PC-9 (cell line): ENCODE measurements at regions not wholly inside any gene's neighbourhood (a gene's known extent, or its start where the extent isn't known, plus 50 kb on each side); places are given as distances from the start of the nearest gene placed in this dataset.

Source experiments
- BruUV-seq: library from RNA; stranded (reverse); fragments of 400-500 nt; replicated peaks from 2 replicates; lab custom pipeline; 2021; lab: Mats Ljungman, UMichigan
- CTCF ChIA-PET: fragments of 300-600 bp; sonication (Branson Sonifier 250); formaldehyde crosslinking; loops from one replicate; lab custom pipeline; 2022; ENCODE audit warnings: antibody characterized with exemption; lab: Charles Lee
- POLR2A ChIA-PET: fragments of 300-600 bp; sonication (Branson Sonifier 250); formaldehyde crosslinking; loops from one replicate; lab custom pipeline; 2022; ENCODE audit warnings: antibody characterized with exemption; ENCODE audit not compliant: unreplicated experiment; lab: Charles Lee
- DNase-seq, 2 experiments: peaks; one replicate each; pipeline versions ENCODE4 v3.0.0 to v3.0.0-alpha.2; 2015 to 2022; ENCODE audit warnings: mixed read lengths in 1 of 2
- H2AFZ ChIP-seq: fragments of 200-600 bp; sonication (generic); 2 replicates; pipeline ENCODE4 v1.8.1; 2017; ENCODE audit warnings: antibody characterized with exemption
- H3F3A ChIP-seq: fragments of 200-600 bp; sonication (generic); 2 replicates; pipeline ENCODE4 v1.8.1; 2017; ENCODE audit warnings: antibody characterized with exemption, mild to moderate bottlenecking, low read depth; ENCODE audit not compliant: insufficient read depth
- H3K27ac ChIP-seq: fragments of 200-600 bp; sonication (generic); 2 replicates; pipeline ENCODE4 v1.6.1; 2016; ENCODE audit warnings: mixed run types
- H3K27me3 ChIP-seq: fragments of 200-600 bp; sonication (generic); 2 replicates; pipeline ENCODE4 v1.6.1; 2016; ENCODE audit warnings: low read depth, mixed run types; ENCODE audit not compliant: insufficient read depth
- H3K36me3 ChIP-seq: fragments of 200-600 bp; sonication (generic); 2 replicates; pipeline ENCODE4 v1.6.1; 2016; ENCODE audit warnings: low read depth, mixed run types
- H3K4me1 ChIP-seq: fragments of 200-600 bp; sonication (generic); replicated peaks from 2 replicates; pipeline ENCODE4 v1.6.1; 2016; ENCODE audit warnings: mixed run types; ENCODE audit not compliant: insufficient read depth
- H3K4me2 ChIP-seq: fragments of 200-600 bp; sonication (generic); 2 replicates; pipeline ENCODE4 v1.6.1; 2017; ENCODE audit warnings: mixed run types
- H3K4me3 ChIP-seq: fragments of 200-600 bp; sonication (generic); 2 replicates; pipeline ENCODE4 v1.6.1; 2016; ENCODE audit warnings: mixed run types
- H3K79me2 ChIP-seq: fragments of 200-600 bp; sonication (generic); 2 replicates; pipeline ENCODE4 v1.6.1; 2017; ENCODE audit warnings: low read depth, mixed run types
- H3K9me2 ChIP-seq: fragments of 200-600 bp; sonication (generic); 2 replicates; pipeline ENCODE4 v1.8.1; 2017; ENCODE audit warnings: mild to moderate bottlenecking; ENCODE audit not compliant: insufficient read depth
- H3K9me3 ChIP-seq: fragments of 200-600 bp; sonication (generic); 2 replicates; pipeline ENCODE4 v1.8.1; 2016; ENCODE audit warnings: low read depth; ENCODE audit not compliant: insufficient read depth
- H4K20me1 ChIP-seq: fragments of 200-600 bp; sonication (generic); 2 replicates; pipeline ENCODE4 v1.8.1; 2017; ENCODE audit not compliant: insufficient read depth
- EZH2 ChIP-seq: fragments of 200-600 bp; sonication (generic); IDR thresholded peaks from 2 replicates; pipeline ENCODE4 v1.8.0; 2017; ENCODE audit warnings: antibody characterized with exemption, low read depth
- intact Hi-C: fragments of 100-400 bp; cut with micrococcal nuclease; formaldehyde crosslinking; loops from one replicate; pipeline ENCODE4 v1.10.0; 2022; ENCODE audit not compliant: unreplicated experiment
- TF ChIP-seq, protein P1 (sequence below): fragments of 200-600 bp; sonication (generic); conservative IDR thresholded peaks from 2 replicates; pipeline ENCODE4 v1.6.1; 2017; ENCODE audit warnings: mixed run types, antibody characterized with exemption, mild to moderate bottlenecking, moderate library complexity

DNA sequence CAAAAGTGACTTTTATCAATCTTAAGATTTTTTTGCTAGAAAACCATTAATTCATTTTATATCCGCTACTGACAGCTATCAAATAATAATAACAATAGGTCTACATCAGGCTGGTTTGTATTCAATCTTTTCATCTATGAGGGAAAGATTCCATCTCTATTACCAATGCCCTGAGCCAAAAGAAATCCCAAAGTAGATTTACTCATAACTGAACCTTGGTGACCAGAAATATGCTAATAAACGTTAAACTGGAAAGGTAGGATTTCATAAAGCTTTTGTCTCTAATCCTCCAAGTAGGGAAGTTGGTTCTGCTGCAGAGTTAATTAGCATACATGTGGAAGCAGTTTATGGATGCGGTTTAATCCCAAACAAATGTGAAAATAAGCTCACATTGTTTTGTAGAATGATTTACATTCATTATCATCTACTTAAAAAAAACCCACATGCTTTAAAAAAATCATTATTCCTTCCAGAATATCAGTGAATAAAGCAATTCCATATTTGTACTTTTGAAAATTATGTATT lies 715.5 kb downstream of the CETN3 start:
- no peak overlapping the region for H3K27ac ChIP-seq
- H4K20me1 ChIP-seq: no peaks in the 10 kb centered on the region
- CTCF ChIA-PET: interaction anchor here (0.6 kb wide), 1 partner anchor 495 kb away, joined by 5 read pairs; no protein-coding TSS in a partner anchor
- H2AFZ ChIP-seq: no peak overlapping the region
- BruUV-seq: no TSS peak
- no peaks in the 10 kb centered on the region for H3K36me3 ChIP-seq
- intact Hi-C loops: no loop called here
- H3K79me2 ChIP-seq: no peaks in the 10 kb centered on the region
- no peaks in the 10 kb centered on the region for H3K27me3 ChIP-seq
- no peaks in the 10 kb centered on the region for H3K4me1 ChIP-seq
- TF ChIP-seq, protein P1, sequence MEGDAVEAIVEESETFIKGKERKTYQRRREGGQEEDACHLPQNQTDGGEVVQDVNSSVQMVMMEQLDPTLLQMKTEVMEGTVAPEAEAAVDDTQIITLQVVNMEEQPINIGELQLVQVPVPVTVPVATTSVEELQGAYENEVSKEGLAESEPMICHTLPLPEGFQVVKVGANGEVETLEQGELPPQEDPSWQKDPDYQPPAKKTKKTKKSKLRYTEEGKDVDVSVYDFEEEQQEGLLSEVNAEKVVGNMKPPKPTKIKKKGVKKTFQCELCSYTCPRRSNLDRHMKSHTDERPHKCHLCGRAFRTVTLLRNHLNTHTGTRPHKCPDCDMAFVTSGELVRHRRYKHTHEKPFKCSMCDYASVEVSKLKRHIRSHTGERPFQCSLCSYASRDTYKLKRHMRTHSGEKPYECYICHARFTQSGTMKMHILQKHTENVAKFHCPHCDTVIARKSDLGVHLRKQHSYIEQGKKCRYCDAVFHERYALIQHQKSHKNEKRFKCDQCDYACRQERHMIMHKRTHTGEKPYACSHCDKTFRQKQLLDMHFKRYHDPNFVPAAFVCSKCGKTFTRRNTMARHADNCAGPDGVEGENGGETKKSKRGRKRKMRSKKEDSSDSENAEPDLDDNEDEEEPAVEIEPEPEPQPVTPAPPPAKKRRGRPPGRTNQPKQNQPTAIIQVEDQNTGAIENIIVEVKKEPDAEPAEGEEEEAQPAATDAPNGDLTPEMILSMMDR: no peak
- no peak for TF ChIP-seq EZH2
- no peak overlapping the region for H3K4me3 ChIP-seq
- POLR2A ChIA-PET: no interaction called here
- no peaks in the 10 kb centered on the region for H3F3A ChIP-seq
- H3K4me2 ChIP-seq: no peak overlapping the region
- DNase-seq: no peak
- H3K9me2 ChIP-seq: no peaks in the 10 kb centered on the region
- no peaks in the 10 kb centered on the region for H3K9me3 ChIP-seq

- BruUV-seq: no TSS peak
Observed at GRCh38 chr5:89690331-89690730, 719.2 kb downstream of the CETN3 start.

DNA sequence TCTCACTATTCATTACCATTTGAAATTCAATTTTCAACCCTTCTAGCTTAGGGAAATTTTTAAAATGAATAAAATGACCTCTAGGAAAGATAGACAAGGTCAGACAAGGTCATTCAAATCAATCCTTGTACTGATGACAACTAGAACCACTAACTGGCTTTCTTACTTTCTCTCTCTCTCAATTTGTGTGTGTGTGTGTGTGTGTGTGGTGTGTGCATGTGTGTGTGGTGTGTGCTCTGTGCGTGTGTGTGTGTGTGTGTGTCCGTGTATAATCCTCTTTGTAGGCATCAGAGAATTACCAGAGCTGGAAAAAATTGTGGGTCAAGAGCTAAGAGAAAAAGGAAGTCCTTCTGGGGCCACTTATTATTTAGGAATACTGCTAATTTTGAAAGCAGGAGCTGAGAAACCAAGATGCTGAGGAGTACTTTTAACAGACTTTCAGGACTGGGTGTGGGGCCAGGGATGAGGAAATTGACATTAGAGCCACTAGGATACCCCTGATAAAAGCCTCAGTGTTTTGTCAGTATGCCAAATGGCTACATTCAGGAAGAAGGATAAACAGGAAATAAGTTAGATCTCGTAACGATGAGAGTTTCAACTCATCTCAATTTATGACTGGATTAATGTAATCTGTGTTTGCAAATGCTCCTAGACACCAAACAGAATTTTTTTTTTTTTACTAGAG lies 723.3 kb downstream of the CETN3 start:
- Histone ChIP-seq H2AFZ (no peak overlapping the region), H3K27ac (no peak overlapping the region), H3K4me2 (no peak overlapping the region), H3K9me2 (no peaks in the 10 kb centered on the region; the same call in 1 of the 2 replicates), H3K27me3 (no peaks in the 10 kb centered on the region), H3K36me3 (no peaks in the 10 kb centered on the region), H3F3A (no peaks in the 10 kb centered on the region), H4K20me1 (no peaks in the 10 kb centered on the region), H3K4me3 (no peak overlapping the region), H3K79me2 (no peaks in the 10 kb centered on the region), H3K9me3 (no peaks in the 10 kb centered on the region), H3K4me1 (no peaks in the 10 kb centered on the region)
- ChIA-PET POLR2A (interaction anchor here (0.6 kb wide), 1 partner anchor 17 kb away, joined by 4 read pairs; no protein-coding TSS in a partner anchor), CTCF (no interaction called here)
- no peak for TF ChIP-seq EZH2
- TF ChIP-seq, protein P1: no peak
- intact Hi-C loops: no loop called here
- no peak for DNase-seq
- no TSS peak for BruUV-seq

More at GRCh38 chr5:89690331-89690730, 719.2 kb downstream of the CETN3 start:
- no peaks in the 10 kb centered on the region for H3K79me2 ChIP-seq
- no peaks in the 10 kb centered on the region for H3F3A ChIP-seq
- CTCF ChIA-PET: no interaction called here
- no peak overlapping the region for H3K27ac ChIP-seq
- TF ChIP-seq, protein P1: no peak
- TF ChIP-seq EZH2: no peak
- no peaks in the 10 kb centered on the region for H3K27me3 ChIP-seq
- no peaks in the 10 kb centered on the region for H4K20me1 ChIP-seq
- no peak for DNase-seq
- intact Hi-C loops: no loop called here
- H2AFZ ChIP-seq: no peak overlapping the region
- H3K4me2 ChIP-seq: no peak overlapping the region
- H3K4me1 ChIP-seq: no peaks in the 10 kb centered on the region
- no peaks in the 10 kb centered on the region for H3K9me3 ChIP-seq
- POLR2A ChIA-PET: no interaction called here
- H3K36me3 ChIP-seq: no peaks in the 10 kb centered on the region
- H3K9me2 ChIP-seq: no peaks in the 10 kb centered on the region; the same call in 1 of the 2 replicates
- no peak overlapping the region for H3K4me3 ChIP-seq
